Fibroblast of gingiva (primary cell): ENCODE measurements at regions not wholly inside any gene's neighbourhood (a gene's known extent, or its start where the extent isn't known, plus 50 kb on each side); places are given as distances from the start of the nearest gene placed in this dataset.

Experiments
- DNase-seq: peaks from one replicate; pipeline ENCODE4 v3.0.0-alpha.2; 2011; ENCODE audit warnings: low read depth

DNA sequence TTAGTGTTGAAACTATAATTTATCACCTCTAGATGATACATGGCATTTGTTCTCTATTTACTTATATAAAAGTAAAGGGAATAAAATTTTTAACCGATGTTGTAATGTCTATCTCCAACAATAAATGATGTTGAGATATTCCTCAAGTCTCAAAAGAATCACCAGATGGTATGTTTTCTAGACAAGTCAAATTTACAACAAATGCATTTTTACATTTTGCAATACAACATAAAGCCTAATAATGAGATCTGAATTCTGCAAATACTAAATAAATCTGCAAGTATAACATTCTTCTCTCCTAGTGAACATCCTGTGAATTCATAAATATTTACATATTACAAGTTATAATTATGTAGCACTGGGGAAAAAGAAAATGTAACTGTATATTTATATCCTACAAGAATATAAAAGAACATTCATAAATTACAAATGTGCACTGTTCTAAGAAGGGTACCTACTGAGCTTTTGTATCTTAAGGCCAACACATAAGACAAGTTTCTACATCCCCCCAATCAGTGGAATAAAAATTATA lies 1504.4 kb upstream of the ZEB2 start:
- no peak for DNase-seq

DNA sequence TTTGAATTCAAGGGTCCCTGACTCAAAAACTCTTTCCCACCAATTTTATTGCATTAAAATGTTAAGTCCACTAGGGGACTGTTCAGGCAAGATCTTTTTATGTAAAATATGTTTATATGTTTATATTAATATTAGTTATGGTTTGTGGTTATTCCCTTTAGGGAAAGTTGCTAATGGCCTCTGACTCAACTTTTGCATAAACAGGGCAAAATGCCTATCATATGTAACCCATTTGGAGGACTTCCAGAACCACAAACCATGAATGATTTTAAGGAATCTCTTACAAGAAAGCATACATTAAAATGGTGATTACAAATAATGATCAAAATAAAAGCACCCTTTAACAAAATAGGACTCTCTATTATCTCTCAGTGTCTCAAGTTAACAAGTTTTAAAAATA lies 1484.5 kb upstream of the ZEB2 start:
- DNase-seq = peak; percentile 67

DNA sequence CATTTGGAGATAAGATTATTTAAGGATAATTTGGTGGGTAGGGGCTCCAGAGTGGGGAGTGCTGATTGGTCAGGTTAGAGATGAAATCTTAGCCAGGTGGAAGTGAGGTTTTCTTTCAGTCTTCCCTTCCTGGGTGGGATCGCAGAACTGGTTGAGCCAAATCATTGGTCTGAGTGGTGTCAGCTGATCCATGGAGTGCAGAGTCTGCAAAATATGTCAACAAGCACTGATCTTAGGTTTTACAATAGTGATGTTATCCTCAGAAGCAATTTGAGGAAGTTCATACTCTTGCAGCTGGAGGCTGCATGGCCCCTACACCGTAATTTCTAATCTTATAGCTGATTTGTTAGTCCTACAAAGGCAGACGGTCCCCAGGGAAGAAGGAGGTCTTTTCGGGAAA lies 1483.4 kb upstream of the ZEB2 start:
- no peak for DNase-seq

DNA sequence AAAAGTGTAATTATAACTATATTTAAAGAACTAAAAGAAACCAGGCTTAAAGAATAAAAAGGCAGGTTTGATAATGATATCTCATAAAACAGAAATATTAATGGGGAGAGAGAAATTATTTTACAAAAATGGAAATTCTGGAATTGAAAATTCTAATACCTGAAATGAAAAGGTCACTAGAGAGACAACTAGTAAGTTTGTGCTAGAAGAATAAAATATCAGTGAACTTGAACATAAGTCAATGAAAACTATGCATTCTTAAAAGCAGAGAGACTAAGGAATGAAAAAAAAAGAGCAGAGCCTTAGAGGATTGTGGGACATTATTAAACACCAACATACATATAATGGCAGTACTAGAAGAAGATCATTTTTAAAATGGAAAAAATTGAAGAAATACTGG lies 1475.0 kb upstream of the ZEB2 start:
- no peak for DNase-seq

DNA sequence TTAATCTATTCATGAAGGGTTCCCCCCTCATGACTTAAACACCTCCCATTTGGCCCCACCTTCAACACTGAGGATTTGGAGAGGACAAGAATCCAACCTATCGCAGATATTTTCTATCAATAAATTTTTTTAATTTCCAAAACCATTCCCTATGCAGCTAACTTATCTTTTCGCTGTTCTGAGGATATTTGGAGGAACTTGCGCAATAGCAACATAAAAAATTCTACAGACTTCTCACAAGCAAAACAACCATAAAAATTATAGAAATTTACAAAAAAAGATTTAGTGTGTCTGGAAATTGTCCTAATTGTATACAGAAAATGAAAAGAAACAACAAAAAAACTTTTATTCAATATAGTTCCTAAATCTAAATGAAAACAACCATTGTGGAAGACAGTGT lies 1472.7 kb upstream of the ZEB2 start:
- no peak for DNase-seq

DNA sequence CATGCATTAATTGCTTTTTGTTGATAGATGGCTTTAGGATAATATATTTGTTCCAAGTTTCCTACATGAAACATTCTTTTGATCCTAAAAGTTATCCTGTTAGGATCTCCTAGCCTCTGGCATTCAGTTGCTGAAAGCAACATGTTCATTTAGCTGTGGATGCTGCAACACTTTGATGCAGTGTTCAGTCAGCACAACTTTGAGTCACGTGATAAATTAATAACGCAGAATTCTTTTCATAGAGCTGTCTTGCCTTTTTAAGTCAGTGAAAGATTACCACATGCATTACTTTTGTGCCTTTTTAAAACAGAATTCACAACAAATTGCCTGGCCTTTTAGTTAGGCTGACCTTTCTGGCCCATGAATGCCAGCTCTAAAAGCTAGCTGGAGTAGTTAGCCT lies 1467.9 kb upstream of the ZEB2 start:
- peak; percentile 1 for DNase-seq

DNA sequence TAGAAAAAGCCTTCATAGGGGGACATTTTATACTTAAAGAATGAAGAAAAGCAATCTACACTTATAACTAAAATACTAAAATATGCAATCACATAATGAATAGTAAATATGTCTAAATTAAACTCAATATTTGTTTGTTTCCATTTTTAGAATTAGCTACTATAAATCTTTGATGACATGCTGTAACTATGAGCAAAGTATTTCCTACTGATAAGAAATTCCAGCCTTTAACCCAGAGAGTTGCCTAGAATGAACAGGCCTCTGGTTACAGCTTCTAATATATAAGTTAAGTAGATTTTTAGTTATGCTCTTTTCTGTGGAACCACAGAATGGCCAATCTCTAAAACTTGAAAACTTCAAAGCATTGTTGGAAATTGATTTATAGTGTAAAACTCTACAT lies 1465.6 kb upstream of the ZEB2 start:
- no peak for DNase-seq

DNA sequence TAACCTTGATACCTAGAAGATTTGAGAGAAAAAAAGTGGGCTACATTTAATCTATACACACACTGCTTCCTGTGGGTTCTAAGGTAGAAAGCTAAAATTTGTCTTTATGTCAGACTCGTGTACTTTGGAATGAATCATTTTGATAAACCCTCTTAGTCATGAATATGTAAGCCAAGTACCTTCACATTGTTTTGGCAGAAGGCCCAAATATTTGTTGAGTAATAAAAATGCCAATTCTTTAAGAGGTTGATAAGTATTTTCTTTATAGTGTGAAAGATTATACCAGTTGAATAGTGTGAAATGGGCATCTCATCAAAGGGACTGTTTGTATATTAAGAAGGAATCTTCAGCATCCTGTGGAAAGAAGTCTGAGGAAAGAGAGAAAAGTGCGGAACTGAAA lies 1464.7 kb upstream of the ZEB2 start:
- DNase-seq = no peak

DNA sequence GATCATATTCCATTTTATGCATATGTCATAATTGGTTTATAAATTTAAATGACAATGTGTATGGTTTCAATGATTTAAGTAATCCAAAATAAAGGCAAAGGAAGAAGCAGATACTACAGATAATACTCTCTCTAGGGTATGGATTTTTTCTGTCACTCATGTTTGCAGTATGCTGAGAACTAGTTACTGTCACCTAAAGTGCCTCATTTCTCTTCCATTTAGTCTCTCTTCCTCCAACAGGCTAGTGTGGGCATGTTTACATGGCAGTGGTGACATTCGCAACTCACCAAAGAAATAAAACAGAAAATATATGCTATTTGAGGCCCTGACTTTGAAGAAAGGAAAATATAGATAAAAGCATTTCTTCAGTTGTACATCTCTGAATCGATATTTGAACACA lies 1460.4 kb upstream of the ZEB2 start:
- no peak for DNase-seq

DNA sequence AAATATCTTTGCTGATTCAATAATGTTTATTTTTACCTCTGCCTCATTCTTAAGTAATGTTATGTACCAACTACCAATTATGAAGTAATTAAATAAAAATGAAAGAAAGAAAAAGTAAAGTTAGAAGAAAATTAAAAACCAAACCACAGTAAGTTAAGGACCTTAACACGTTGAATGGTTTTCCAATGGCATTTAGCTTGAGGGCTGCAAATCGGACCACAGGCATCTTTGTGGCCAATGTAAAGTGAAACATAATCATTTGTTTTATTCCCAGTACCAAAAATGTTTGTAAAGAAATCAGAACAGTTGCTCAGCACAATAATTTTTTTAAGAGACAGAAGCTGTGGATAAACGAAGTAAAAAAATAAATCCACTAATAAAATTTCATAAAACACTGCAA lies 1455.5 kb upstream of the ZEB2 start:
- peak; percentile 14 for DNase-seq

DNA sequence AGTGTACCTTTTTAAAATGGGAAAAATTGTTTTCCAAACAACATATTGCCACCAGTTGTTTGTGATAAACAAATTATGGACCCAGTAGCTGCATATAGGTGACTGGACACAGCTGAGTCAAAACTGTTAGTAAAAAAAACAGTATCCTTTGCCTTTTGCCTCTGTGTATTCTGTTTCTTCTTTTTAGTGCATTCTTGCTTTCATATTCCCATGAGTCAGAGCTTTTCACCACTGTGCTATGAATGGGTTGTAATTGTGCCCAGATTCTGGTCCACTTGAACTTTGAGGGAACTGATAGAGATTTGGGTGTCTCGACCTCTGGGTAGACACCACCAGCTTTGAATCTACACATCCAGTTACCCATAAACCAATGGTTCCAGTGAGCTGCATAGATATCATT lies 1441.9 kb upstream of the ZEB2 start:
- DNase-seq = peak; percentile 7

DNA sequence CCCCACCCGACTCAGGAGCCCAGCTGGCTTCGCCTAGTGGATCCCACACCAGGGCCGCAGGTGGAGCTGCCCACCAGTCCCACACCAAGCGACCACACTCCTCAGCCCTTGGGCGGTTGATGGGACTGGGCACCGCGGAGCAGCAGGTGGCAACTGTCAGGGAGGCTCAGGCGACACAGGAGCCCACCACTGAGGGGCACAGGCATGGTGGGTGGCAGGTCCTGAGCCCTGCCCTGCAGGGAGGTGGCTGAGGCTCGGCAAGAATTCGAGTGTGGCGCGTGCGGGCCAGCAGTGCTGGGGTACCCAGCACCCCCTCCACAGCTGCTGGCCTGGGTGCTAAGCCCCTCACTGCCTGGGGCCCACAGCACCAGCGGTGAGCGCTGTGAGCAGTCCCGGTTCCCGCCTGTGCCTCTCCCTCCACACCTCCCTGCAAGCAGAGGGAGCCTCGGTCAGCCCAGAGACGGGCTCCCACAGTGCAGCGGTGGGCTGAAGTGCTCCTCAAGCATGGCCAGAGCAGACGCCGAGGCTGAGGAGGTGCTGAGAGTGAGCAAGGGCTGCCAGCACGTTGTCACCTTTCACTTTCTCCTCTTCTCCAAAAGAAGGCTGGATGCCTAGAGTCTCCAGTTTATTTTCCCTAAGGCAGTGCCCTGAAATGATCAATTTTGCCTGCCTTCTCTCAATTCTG lies 1440.7 kb upstream of the ZEB2 start:
- DNase-seq = no peak

DNA sequence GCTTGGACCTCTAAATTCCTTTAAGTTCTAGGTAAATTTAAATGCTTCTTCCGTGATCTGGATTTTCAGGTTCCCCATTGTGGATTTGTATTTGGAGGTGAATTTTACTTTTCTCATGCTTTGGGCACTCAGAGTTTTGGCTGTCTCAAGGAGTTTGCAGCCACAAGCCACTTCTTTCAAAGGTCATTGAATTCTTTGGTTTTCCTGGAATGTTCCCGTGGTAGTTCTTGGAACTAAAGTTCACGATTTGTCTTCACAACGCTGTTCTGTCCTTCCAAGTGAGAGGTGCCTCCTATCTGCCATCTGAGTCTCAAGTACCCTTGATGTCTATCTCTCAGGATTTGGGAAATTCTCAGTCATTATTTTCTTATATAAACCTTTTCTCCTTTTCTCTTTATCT lies 1438.7 kb upstream of the ZEB2 start:
- DNase-seq = peak; percentile 4

DNA sequence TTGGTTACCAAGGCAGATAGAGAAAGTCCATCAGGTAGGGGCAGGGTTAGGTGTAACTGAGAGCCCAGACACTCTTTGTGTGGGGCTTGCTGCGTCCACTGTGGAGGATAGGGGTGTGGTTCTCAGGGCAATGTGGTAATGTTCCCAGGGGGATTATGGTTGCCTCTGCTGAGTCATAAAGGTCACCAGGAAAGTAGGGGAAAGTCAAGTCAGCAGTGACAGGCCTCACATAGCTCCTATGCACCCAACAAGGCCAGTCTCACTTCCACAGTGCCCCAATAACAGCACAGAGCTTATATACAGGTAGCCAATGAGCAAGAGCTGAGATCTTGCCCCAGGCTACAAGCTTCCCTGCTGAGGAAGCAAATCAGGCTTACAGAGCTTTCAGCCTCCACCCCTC lies 1438.0 kb upstream of the ZEB2 start:
- peak; percentile 70 for DNase-seq

DNA sequence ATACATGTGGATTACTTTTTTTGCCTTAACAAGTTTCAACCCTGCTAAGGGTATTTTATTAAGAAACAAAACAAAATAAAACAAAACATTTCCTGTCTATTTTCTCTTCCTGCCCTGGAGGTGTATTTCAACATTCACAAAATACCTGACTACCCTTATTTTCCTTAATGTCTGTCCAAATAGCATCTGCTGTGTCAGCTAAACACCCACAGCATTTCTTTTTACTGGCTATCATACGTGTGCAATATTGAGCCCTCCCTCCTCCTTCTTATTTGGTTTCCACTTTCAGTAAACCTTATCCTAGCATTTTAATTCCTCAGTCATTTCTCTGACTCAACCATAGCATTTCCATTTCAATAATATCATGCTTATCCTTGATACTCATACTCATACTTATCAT lies 1420.0 kb upstream of the ZEB2 start:
- no peak for DNase-seq

DNA sequence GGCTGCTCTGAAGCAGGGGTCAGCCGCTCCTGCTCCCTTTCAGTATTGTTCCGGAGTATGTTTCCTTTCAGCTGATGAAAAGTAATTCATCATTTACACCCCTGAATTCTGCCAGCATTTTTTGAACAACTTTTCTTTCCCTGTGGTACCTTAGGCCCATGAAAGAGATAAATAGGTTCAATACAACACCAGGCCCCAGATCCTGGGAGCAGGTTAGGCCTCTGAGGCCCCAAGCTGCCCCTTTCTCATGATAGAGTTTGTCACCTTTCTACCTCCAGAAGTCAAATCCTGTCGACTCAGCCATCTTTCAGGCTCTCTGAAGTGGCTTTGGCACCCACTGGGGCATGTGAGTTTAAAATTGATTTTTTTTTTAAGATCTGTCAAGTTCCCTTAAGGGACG lies 1415.1 kb upstream of the ZEB2 start:
- DNase-seq = no peak

DNA sequence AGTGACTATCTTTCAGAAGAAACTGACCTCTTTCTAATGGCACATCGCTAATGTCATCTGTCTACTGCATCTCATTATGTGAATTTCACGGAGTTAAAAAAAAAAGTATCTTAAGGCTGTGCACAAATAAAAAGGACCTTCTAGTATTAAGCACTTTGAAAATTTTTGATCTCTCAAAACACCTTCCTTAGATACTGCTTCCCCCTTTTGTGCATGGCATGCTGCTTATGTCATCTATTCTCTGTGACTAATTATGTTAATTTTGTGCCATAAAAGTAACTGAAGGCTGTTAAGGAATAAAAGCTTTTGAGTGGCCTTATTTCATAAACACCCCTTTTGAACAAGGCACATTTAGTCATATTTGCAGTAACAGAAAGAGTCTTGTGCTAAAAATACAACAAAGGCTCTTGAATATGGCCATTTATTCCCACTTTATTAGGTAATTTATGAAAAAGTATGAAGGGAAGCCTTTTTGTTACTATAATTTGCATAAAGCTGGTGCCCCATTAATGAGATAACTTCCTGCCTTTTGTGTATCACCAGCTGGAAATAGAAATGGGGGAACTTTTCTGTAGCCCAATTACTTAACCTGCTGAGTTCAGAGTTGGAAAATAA lies 1412.0 kb upstream of the ZEB2 start:
- no peak for DNase-seq

DNA sequence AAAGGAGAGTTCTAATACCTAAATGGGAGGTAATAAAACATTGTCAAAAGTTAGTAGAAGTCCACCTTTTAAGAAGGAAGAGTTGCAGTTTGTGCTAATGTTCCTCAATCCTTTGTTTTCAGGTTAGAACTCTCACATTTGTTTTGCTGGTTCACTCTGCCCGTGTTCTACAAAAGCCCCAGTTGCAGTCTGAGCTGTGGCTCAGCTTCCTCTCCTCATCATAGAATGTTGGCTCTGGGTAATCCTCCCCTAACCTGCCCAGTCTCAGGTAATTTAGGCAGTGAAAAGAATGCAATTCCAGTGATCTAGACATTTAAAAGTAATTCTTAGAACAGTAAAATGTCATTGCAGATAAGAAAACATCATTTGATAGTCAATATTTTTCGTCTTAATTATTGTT lies 1410.4 kb upstream of the ZEB2 start:
- no peak for DNase-seq

DNA sequence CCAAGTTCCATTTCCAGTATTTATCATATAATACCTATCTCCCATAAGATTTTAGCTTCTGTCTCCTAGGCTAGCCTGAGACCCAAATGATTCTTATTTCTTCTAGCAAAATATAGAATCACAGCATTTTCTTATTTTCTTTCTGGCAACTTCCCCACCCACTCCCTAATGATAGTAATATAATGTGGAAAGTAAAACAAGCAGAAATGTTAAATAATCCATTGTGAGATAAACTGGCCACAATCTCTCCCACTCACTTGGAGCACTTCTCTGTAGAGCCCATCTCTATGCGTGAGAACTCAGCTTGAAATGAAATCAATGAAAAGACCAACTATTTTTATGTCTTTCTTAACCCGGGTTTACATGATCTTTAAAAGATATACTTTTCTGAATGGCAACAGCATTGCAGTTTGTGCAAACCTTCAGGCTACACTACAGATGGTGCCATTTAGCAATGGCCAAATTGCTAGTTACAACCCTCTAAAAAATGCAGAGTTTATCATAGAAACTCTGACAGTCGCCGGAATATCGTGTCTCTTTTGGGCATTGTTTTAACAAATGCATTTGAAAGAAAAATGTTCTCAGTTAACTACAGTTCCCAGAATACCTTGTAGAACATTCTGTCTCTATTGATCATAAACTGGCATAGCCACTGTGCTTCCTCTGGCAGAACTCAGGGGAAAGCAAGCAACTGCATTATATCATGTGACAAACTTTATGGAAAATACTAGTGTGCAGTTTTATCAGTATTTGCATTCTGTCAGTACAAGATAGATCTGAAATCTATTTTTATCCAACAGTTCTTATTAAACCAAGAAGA lies 1407.4 kb upstream of the ZEB2 start:
- DNase-seq = peak; percentile 67

DNA sequence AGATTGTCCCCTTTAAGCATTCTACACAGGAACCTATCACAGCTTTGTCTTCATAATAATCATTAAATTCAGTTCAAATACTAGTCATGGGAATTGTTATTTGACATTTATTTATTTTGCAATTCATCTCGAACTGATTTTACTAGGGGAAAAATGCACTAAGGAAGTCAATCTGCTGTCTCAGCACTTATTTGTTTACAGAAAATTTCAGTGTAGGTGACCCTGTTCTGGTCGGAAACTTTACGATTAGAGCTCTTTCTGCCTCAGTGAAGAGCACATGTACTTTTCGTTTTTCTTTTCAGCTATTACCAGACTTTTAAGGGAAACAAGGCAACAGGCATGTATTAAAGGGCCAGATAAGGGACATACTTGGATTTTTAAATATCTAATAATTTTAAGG lies 1405.7 kb upstream of the ZEB2 start:
- no peak for DNase-seq

DNA sequence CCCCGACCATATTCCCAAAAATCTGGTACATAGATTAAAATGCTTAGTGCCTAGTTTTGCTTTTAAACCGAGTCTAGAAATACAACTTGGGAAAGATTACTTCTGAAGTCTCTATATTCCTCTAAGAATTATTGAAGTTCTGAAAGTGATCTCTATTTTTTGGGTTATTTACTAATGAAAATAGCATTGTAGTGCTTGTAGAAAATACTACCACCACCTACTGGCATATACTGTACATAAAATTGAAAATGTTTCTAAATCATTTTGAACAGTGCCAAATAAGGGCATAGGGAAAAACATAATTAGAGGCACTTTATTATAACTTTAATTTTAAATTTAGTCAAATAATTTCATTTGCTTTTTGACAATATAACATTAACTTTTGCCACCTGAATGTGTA lies 1399.6 kb upstream of the ZEB2 start:
- peak; percentile 21 for DNase-seq

DNA sequence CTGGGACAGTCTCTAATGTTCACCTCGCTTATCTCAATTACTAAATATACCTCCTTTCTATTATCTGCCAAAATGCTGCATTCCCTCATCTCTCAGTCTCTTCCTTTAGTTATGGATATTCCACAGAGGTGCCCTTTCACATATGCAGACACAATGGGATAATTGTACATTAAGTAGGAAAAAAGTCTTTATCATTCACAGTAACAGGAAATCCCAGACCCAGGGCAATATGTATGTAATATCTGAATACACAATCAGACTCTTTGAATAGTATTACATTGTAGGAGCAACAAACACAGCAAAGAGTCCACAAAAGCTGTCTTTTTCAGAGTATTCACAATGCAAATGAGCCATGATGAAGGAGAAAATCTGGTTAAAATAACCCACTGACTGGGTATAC lies 1399.0 kb upstream of the ZEB2 start:
- DNase-seq = no peak

DNA sequence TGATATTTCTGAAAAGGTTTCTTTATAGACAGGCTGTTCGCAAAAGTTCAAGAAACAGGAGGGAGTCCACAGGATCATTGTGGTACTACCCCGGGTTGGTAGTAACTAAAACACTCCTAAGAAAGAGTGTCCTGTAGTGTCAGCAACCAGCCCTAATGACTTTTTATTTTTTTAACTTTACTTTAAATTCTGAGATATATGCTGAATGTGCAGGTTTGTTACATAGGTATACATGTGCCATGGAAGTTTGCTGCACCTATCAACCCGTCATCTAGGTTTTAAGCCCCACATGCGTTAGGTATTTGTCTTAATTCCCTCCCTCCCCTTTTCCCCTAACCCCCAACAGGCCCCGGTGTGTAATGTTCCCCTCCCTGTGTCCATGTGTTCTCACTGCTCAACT lies 1396.9 kb upstream of the ZEB2 start:
- no peak for DNase-seq
